OCI-LY7 (cell line): ENCODE measurements at regions not wholly inside any gene's neighbourhood (a gene's known extent, or its start where the extent isn't known, plus 50 kb on each side); places are given as distances from the start of the nearest gene placed in this dataset.

Source experiments
- BruUV-seq: library from RNA; stranded (reverse); fragments of 400-500 nt; replicated peaks from 2 replicates; lab custom pipeline; 2021; lab: Mats Ljungman, UMichigan
- CTCF ChIA-PET: fragments of 300-600 bp; sonication (Branson Sonifier 250); formaldehyde crosslinking; loops from one replicate; lab custom pipeline; 2022; ENCODE audit warnings: antibody characterized with exemption; ENCODE audit not compliant: unreplicated experiment; lab: Charles Lee
- POLR2A ChIA-PET: fragments of 300-600 bp; sonication (Branson Sonifier 250); formaldehyde crosslinking; loops from one replicate; lab custom pipeline; 2022; ENCODE audit warnings: antibody characterized with exemption; lab: Charles Lee
- DNase-seq: peaks from one replicate; pipeline ENCODE4 v3.0.0-alpha.2; 2015; ENCODE audit warnings: low spot score
- H2AFZ ChIP-seq: fragments of 200-600 bp; sonication (generic), shearing (Covaris generic); 2 replicates; pipeline ENCODE4 v1.6.1; 2014; ENCODE audit warnings: mild to moderate bottlenecking, antibody characterized with exemption, low read length, moderate library complexity
- H3K27ac ChIP-seq: fragments of 200-600 bp; sonication (generic); 2 replicates; pipeline ENCODE4 v1.5.1; 2014; ENCODE audit warnings: mixed run types, low read depth, mild to moderate bottlenecking, moderate library complexity, low read length, inconsistent platforms; ENCODE audit not compliant: poor library complexity, severe bottlenecking
- H3K36me3 ChIP-seq: fragments of 200-600 bp; sonication (generic); 2 replicates; pipeline ENCODE4 v1.6.1; 2014; ENCODE audit warnings: mild to moderate bottlenecking, antibody characterized with exemption, low read length, moderate library complexity, mixed read lengths; ENCODE audit not compliant: insufficient read depth
- H3K4me1 ChIP-seq: fragments of 200-600 bp; sonication (generic); 2 replicates; pipeline ENCODE4 v1.5.1; 2014; ENCODE audit warnings: mild to moderate bottlenecking, low read length; ENCODE audit not compliant: insufficient read depth, poor library complexity, severe bottlenecking
- H3K4me2 ChIP-seq: fragments of 200-600 bp; sonication (generic); 2 replicates; pipeline ENCODE4 v1.6.1; 2014; ENCODE audit warnings: mild to moderate bottlenecking, low read length
- H3K4me3 ChIP-seq: fragments of 200-600 bp; sonication (generic); 2 replicates; pipeline ENCODE4 v1.5.1; 2014; ENCODE audit warnings: mild to moderate bottlenecking, low read depth, low read length; ENCODE audit not compliant: poor library complexity, severe bottlenecking
- H3K79me2 ChIP-seq: fragments of 200-600 bp; sonication (generic); 2 replicates; pipeline ENCODE4 v1.6.1; 2016; ENCODE audit warnings: low read depth, mild to moderate bottlenecking, low read length, moderate library complexity, mixed read lengths; ENCODE audit not compliant: insufficient read depth
- H3K9me2 ChIP-seq: fragments of 200-600 bp; sonication (generic); 2 replicates; pipeline ENCODE4 v1.6.1; 2016; ENCODE audit warnings: mild to moderate bottlenecking, low read length, mixed read lengths; ENCODE audit not compliant: insufficient read depth
- H3K9me3 ChIP-seq: fragments of 200-600 bp; sonication (generic); 2 replicates; pipeline ENCODE4 v1.6.1; 2014; ENCODE audit warnings: mild to moderate bottlenecking, mixed run types, low read length, mixed read lengths
- H4K20me1 ChIP-seq: fragments of 200-600 bp; sonication (generic); 2 replicates; pipeline ENCODE4 v1.6.1; 2014; ENCODE audit warnings: mild to moderate bottlenecking, antibody characterized with exemption, low read length, moderate library complexity, mixed read lengths; ENCODE audit not compliant: insufficient read depth
- CTCF ChIP-seq: fragments of 200-600 bp; sonication (generic); conservative IDR thresholded peaks from 2 replicates; pipeline ENCODE4 v1.5.1; 2014; ENCODE audit warnings: mild to moderate bottlenecking, antibody characterized with exemption, low read length, moderate library complexity, mixed read lengths
- EZH2phosphoT487 ChIP-seq: fragments of 200-600 bp; sonication (generic); IDR thresholded peaks from 2 replicates; pipeline ENCODE4 v1.6.1; 2018; ENCODE audit warnings: low read depth, borderline replicate concordance, mild to moderate bottlenecking, mixed run types, antibody characterized with exemption, low read length, moderate library complexity, mixed read lengths
- intact Hi-C: fragments of 100-400 bp; cut with micrococcal nuclease; formaldehyde crosslinking; loops from one replicate; pipeline ENCODE4 v1.10.0; 2022; ENCODE audit not compliant: unreplicated experiment

DNA sequence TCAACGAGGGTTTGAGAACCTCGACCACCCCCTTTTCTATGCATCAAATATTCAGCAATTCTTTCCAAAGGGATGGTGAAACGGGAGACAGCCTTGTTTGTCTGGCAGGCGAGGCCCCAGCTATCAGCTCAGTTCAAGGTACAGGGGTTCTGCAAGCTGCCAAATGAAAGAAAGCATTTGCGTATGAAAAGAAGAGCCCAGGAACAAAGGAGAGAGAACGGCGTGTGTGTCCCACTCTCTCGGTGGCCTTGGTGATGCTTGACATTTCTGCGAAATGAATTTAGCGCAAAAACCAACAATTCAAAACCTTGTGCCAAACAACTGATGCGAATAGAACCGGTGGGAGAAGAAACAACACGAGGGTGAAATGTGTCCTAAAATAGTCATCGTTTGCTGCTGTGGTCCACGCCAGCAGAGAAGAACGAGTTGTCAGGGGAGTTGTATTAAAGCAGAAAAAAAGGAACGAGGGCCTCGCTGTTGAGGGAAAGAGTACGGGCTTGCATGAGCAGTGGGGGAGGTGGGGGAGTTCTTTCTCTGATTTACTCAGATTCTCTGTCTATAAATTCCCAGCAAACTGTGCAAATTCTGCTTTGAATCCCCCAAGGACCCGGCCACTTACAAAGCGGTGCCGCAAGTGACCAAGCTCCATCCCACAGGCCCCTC, 97.7 kb downstream of the TMEM130 start:
- TF ChIP-seq EZH2phosphoT487 (no peak), CTCF (no peak)
- ChIA-PET CTCF (no interaction called here), POLR2A (interaction anchor here (0.6 to 1.0 kb wide), 2 partner anchors 14 to 564 kb away, joined by 3 read pairs; no protein-coding TSS in a partner anchor)
- no peaks in the 10 kb centered on the region for H3K79me2 ChIP-seq
- H4K20me1 ChIP-seq = no peaks in the 10 kb centered on the region
- intact Hi-C loops = no loop called here
- no peak for DNase-seq
- peaks cover 11% of the 10 kb centered on the region for H3K4me1 ChIP-seq
- H2AFZ ChIP-seq = peak overlapping the region; percentile 47
- H3K4me3 ChIP-seq = no peak overlapping the region
- H3K36me3 ChIP-seq = no peaks in the 10 kb centered on the region
- BruUV-seq = no TSS peak
- no peak overlapping the region for H3K27ac ChIP-seq
- H3K4me2 ChIP-seq = peak overlapping the region; percentile 39
- no peaks in the 10 kb centered on the region for H3K9me3 ChIP-seq
- no peaks in the 10 kb centered on the region for H3K9me2 ChIP-seq

GRCh38 chr7:98774884-98775283, 94.9 kb downstream of the TMEM130 start:
- Histone ChIP-seq H3K4me2 (no peak overlapping the region), H3K9me2 (no peaks in the 10 kb centered on the region), H3K4me1 (peaks cover 11% of the 10 kb centered on the region), H3K9me3 (no peaks in the 10 kb centered on the region), H3K27ac (no peak overlapping the region), H3K4me3 (no peak overlapping the region), H3K79me2 (no peaks in the 10 kb centered on the region), H2AFZ (no peak overlapping the region), H3K36me3 (no peaks in the 10 kb centered on the region), H4K20me1 (no peaks in the 10 kb centered on the region)
- no TSS peak for BruUV-seq
- no peak for DNase-seq
- TF ChIP-seq EZH2phosphoT487 (no peak), CTCF (no peak)
- intact Hi-C loops = no loop called here
- ChIA-PET POLR2A (no interaction called here), CTCF (no interaction called here)

GRCh38 chr7:98777051-98777450, 92.8 kb downstream of the TMEM130 start:
- Histone ChIP-seq H3K27ac (no peak overlapping the region), H2AFZ (no peak overlapping the region), H4K20me1 (no peaks in the 10 kb centered on the region), H3K9me2 (no peaks in the 10 kb centered on the region), H3K79me2 (no peaks in the 10 kb centered on the region), H3K4me1 (peaks cover 2% of the 10 kb centered on the region), H3K4me3 (no peak overlapping the region), H3K4me2 (no peak overlapping the region), H3K36me3 (no peaks in the 10 kb centered on the region), H3K9me3 (no peaks in the 10 kb centered on the region)
- ChIA-PET POLR2A (no interaction called here), CTCF (no interaction called here)
- TF ChIP-seq EZH2phosphoT487 = no peak
- no peak for TF ChIP-seq CTCF
- no TSS peak for BruUV-seq
- intact Hi-C loops = no loop called here
- DNase-seq = no peak
